Urothelium cell line (cell line): ENCODE measurements at regions not wholly inside any gene's neighbourhood (a gene's known extent, or its start where the extent isn't known, plus 50 kb on each side); places are given as distances from the start of the nearest gene placed in this dataset.

ENCODE experiments used
- DNase-seq: peaks from one replicate; pipeline ENCODE4 v3.0.0; 2011; ENCODE audit warnings: low spot score, mixed read lengths
- FAIRE-seq: peaks from 2 replicates; lab custom pipeline; 2011; peaks lifted over from hg19 to GRCh38; lab: Jason Lieb, UNC

DNA sequence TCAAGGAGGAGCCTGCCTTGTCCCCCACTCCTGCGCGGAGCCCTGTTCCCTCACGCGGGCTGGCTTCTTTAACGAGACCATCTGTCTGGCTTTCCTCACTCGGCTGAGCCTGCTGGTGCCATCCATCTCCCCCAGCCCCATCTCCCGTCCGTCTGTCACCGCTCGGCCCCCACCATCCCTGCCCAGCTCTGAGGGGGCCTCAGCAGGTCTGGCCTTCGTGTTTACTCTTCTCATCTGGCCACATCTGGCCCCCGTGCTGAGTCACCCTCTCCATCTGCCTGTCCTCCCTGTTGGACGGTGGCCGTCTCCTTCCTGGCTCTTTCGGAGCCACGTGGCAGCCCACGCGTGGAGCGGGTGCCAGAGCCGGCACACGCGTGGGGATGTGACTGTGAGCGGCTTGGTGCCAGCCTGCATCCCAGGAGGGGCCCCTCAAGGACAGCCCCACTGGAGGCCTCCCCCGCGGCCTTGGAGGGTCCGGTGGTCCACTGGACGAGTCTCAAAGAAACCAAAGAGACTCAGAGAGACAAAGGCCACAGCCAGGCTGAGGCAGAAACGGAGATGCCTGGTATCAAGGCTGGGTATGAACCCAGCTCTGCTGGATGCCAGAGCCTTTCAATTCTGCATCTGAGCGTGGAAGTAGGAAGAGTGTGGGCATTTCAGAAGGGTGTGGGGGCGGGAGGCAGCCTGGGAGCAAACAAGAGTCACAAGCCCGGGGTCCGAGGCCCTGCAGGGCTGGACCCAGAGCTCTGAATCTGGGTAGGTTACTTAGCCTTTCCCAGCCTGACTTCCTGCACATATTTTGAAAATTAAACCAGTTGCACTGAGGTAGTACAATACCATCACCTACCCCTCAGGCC is 76.7 kb upstream of the UNC5A start:
- DNase-seq (no peak), FAIRE-seq (no peak)

- DNase-seq (no peak), FAIRE-seq (no peak)
These were observed 75.5 kb upstream of the UNC5A start for GRCh38 chr5:176734756-176735342.

- FAIRE-seq (no peak), DNase-seq (no peak)
These were observed 74.7 kb upstream of the UNC5A start for GRCh38 chr5:176735383-176736265.

DNA sequence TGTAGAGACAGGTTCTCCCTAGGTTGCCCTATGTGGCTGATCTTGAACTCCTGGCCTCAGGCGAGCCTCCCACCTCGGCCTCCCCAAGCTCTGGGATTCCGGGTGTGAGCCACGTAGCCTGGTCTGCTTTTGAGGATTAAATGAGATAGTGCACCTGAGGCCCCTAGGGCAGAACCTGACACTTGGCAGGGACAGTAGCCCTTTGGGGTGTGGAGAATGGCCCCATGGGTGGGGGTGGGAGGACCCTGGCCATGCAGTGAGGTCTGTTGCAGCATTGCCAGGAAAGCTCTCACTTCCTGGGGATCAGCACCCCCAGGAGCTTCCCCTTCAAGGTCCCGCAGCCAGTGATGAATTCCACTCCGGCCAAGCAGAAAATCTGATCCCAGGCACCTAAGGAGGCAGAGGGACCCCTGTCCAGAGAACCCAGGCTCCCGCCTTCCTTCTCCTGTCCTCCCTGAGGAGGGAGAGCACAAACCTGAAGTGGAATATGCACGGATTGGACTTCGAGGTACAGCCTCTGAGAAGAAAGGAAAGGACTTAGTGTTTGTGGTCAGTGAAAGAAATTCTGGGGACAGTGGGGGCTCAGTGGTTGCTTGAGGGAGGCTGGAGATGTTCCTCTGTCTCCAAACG is 73.9 kb upstream of the UNC5A start:
- DNase-seq (no peak), FAIRE-seq (no peak)

GRCh38 chr5:176736931-176737745 is 73.2 kb upstream of the UNC5A start:
- DNase-seq: no peak
- no peak for FAIRE-seq

GRCh38 chr5:176737746-176738636 is 72.4 kb upstream of the UNC5A start:
- FAIRE-seq (no peak), DNase-seq (no peak)

DNA sequence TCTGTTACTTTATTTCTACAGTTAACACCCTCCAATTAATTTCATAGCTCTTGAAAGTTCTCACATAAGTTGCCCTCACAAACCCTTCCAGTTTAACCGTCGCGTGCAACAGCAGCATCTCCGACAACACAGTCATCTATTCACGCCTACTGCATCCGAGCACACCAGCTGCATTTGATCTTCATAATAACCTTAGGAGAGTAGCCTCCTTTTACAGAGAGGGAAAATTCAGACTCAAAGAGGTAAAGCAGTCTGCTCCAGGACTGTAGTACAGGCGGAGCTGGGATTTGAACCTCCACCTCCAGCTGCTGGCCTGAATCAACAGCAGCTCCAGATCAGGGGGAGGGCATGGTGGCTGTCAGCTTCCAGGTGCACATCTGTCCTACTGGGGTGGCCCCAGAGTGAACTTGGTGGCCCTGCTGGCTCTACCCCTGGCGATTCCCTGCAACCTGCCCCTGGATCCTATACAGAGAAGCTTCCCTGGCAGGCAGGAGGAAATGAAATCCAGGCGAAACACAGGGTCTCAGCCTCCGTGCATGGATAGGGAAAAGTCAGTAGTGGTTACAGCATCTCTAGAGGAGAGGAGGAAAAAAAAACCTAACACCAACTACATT is 71.6 kb upstream of the UNC5A start:
- FAIRE-seq (peak; percentile 20), DNase-seq (no peak)

DNA sequence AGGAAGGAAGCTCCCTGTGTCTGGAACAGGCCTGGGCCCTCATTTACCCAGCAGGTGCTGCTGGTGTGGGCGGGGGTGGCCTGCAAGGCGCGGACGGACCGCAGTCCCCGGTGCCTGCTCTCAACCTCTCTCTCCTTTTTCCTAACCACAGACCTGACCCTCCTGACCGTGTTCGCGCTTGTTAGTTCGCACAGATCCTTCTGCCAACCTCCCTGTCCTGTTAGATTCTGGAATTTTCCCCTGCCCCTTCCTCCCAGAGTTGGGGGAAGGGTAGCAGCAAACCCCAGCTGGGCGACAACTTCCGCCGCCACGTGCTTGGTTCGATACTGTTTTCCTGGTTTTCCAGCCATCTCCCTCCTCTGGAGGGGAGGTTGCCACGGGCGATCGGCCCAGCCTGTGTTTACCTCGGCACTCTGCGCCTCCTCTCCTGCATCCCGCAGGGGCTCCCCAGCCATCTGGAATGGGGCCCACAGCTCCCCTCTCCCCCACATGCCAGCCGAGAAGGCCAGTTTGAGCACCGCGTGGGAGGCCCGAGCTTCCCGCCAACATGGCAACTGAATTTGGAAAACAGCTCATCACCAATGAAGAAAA is 70.8 kb upstream of the UNC5A start:
- DNase-seq (no peak), FAIRE-seq (no peak)

DNA sequence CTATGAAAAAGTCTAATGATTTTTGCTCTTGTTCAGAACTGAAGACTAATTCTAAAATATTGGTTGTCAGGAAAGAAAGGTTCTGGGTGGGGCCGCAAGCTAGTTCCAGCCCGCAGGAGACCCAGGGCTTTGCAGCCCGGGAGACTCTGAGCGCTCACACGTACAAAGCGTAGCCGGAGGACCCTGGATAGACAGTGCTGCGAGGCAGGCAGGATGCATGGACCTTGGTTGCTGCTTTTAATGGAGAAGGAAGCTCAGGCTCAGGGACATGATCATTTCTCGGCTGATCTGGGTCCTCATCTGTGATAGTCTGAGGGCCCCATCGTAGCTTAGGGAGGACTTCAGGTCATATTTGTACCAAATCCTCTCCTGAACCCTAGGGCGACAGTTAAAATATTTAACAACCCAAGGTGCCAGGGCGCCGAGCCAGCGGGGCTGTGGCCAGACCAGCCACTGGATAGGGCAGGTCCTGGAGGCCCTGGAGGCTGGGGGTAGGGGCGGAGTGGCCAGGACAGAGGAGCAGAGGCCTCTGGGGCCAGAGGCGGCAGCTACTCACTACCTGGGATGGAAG is 70.1 kb upstream of the UNC5A start:
- DNase-seq (no peak), FAIRE-seq (no peak)

GRCh38 chr5:176740702-176741496 is 69.5 kb upstream of the UNC5A start:
- FAIRE-seq (no peak), DNase-seq (no peak)

DNA sequence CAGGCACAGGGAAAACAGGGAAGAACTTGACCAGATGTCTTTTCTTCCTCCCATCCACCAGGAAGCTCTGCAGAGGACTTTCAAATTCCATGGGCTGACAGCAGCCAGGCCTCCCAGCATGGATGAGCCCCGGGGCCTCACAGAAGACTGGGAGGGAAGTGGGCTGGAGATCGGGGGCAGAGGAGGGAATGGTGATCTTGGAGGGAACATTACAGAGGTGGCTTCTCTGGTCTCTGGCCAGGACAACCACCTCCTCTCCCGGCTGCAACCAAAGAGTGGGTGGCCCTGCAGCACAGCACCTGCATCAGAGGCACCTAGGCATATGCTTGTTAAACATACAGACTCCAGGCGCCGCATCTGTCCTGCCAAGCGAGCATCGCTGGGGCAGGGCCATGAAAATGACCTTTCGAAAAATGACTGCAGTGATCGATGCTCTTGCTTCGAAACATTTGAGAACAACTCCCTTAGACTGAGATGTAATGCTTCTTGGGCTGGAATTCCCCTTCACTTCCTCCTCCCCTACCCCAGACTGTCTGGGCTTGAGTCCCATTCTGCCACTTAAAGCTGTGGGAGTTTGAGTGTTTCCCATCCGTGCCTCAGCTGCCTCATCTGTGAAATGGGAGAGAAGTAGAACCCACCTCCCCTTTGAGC is 68.7 kb upstream of the UNC5A start:
- no peak for FAIRE-seq
- DNase-seq: no peak

- no peak for DNase-seq
- no peak for FAIRE-seq
These were observed 67.9 kb upstream of the UNC5A start for GRCh38 chr5:176742246-176743105.

DNA sequence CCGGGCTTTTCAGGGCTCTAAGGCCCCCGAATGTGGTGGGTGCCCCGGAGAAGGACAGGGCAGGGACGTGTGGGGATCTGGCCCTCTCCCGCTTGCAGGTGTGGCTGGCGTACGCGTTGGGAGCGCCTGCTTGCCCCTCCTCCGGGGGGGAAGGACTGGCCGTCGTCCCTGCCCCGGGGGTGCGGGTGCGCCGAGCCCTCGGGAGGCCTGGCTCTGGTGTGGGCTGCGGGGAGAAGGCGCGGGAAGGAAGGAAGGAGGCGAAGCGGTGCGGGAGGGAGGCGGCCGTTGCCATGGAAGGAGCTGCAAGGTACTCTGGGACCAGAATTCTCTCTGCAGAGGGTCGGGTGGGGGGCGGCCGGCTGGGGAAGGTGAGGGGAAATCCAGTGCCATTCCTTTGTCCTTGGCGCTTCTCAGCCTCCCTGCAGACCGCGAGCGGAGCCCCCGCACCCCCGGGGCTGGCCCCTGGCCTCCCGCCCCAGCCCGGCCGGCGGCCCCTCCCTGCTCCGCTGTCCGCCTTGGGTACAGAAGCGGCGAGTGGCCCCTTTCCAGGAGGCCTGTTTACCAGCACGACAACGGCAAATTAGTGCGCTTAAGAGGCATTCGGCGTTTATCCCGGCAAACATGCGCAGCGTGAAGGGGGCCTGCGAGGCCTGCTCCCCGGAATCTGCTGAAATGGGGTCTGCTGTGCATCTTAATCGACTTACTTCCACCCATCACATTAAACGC is 67.1 kb upstream of the UNC5A start:
- DNase-seq (no peak), FAIRE-seq (no peak)

- no peak for FAIRE-seq
- no peak for DNase-seq
These were observed 66.3 kb upstream of the UNC5A start for GRCh38 chr5:176743868-176744583.

DNA sequence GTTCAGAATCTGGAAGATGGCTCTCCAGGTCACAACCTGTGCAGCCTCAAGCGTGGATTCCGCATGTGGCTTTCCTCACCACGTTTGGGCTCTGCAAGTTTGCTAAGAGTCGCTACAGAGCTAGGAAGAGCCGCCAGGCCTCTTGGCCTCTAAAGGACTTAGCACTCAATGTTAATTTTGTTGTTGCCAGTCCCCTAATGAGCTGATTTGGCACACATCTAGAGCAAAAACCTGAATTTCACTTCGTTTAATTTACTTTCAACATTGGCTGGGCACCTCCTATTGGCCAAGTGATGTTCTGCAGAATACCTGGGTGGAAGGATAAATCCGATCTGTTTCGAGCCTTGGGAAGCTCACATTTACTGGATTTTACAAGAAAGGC is 65.8 kb upstream of the UNC5A start:
- DNase-seq: no peak
- FAIRE-seq: peak; percentile 17
